H1 (cell line): ENCODE measurements at regions not wholly inside any gene's neighbourhood (a gene's known extent, or its start where the extent isn't known, plus 50 kb on each side); places are given as distances from the start of the nearest gene placed in this dataset.
A peak's percentile ranks its signal among the peaks of the same experiment; 100 is the strongest.

Experiments used
- CTCF ChIA-PET: fragments of 300-600 bp; sonication (Branson Sonifier 250); formaldehyde crosslinking; loops from one replicate; lab custom pipeline; 2021; ENCODE audit not compliant: partially characterized antibody; lab: Charles Lee
- POLR2A ChIA-PET: fragments of 300-600 bp; sonication (Branson Sonifier 250); formaldehyde crosslinking; loops from one replicate; lab custom pipeline; 2021; ENCODE audit warnings: inconsistent platforms; ENCODE audit not compliant: partially characterized antibody; lab: Charles Lee
- DNase-seq, 2 experiments: peaks; one replicate each; pipeline versions ENCODE4 v3.0.0 to v3.0.0-alpha.2; 2010 to 2022; ENCODE audit warnings: low spot score in 2 of 2, low read depth in 1 of 2, mixed read lengths in 1 of 2
- FAIRE-seq: peaks from 2 replicates; lab custom pipeline; 2011; peaks lifted over from hg19 to GRCh38; lab: Jason Lieb, UNC
- H2AFZ ChIP-seq: 2 replicates; pipeline ENCODE4 v1.8.1; 2012; ENCODE audit warnings: low read length, inconsistent platforms
- H2AK5ac ChIP-seq: 2 replicates; pipeline ENCODE4 v1.6.1; 2013; ENCODE audit warnings: low read depth, low read length
- H2BK120ac ChIP-seq: replicated peaks from 2 replicates; pipeline ENCODE3; 2013; ENCODE audit warnings: low read depth, low read length, inconsistent platforms
- H2BK12ac ChIP-seq: 2 replicates; pipeline ENCODE4 v1.6.1; 2013; ENCODE audit warnings: low read depth, low read length
- H2BK15ac ChIP-seq: 2 replicates; pipeline ENCODE4 v1.6.1; 2013; ENCODE audit warnings: low read length
- H2BK20ac ChIP-seq: 2 replicates; pipeline ENCODE4 v1.6.1; 2013; ENCODE audit warnings: low read length
- H2BK5ac ChIP-seq: 2 replicates; pipeline ENCODE4 v1.6.1; 2013; ENCODE audit warnings: low read depth, low read length
- H3K14ac ChIP-seq: 2 replicates; pipeline ENCODE4 v1.6.1; 2013; ENCODE audit warnings: inconsistent platforms; ENCODE audit not compliant: insufficient read length
- H3K18ac ChIP-seq: 2 replicates; pipeline ENCODE4 v1.6.1; 2013; ENCODE audit warnings: low read length; ENCODE audit errors: extremely low read depth
- H3K23ac ChIP-seq: 2 replicates; pipeline ENCODE4 v1.6.1; 2013; ENCODE audit warnings: inconsistent platforms; ENCODE audit not compliant: insufficient read length
- H3K23me2 ChIP-seq: 2 replicates; pipeline ENCODE4 v1.6.1; 2013; ENCODE audit warnings: low read depth, low read length
- H3K27ac ChIP-seq: 2 replicates; pipeline ENCODE4 v1.6.1; 2011; ENCODE audit warnings: low read depth, low read length, inconsistent platforms
- H3K27me3 ChIP-seq, 4 experiments: replicated peaks in 1 of 4; 1 replicate in 1 of 4; 2 replicates in 3 of 4; pipeline versions ENCODE4 v1.6.1 to v1.8.1; 2011 to 2013; ENCODE audit warnings: low read length in 3 of 4, mild to moderate bottlenecking in 3 of 4, inconsistent platforms in 2 of 4, mixed read lengths in 2 of 4, moderate library complexity in 1 of 4; ENCODE audit not compliant: control insufficient read depth in 3 of 4, insufficient read depth in 3 of 4; ENCODE audit errors: extremely low read depth in 1 of 4
- H3K36me3 ChIP-seq, 4 experiments: 2 replicates each; pipeline versions ENCODE4 v1.6.1 to v1.8.1; 2011 to 2013; ENCODE audit warnings: mild to moderate bottlenecking in 4 of 4, low read length in 3 of 4, moderate library complexity in 2 of 4, control low read depth in 1 of 4, inconsistent platforms in 1 of 4; ENCODE audit not compliant: insufficient read depth in 4 of 4, control insufficient read depth in 2 of 4
- H3K4ac ChIP-seq: replicated peaks from 2 replicates; pipeline ENCODE3; 2013; ENCODE audit warnings: low read length, low read depth, mixed read lengths, inconsistent platforms; ENCODE audit not compliant: insufficient read length
- H3K4me1 ChIP-seq, 4 experiments: replicated peaks in 1 of 4; 1 replicate in 1 of 4; 2 replicates in 3 of 4; pipeline versions ENCODE4 v1.6.1 to v1.8.1; 2011 to 2013; ENCODE audit warnings: low read length in 3 of 4, inconsistent platforms in 2 of 4, mixed read lengths in 1 of 4; ENCODE audit not compliant: insufficient read depth in 4 of 4, control insufficient read depth in 3 of 4
- H3K4me2 ChIP-seq, 2 experiments: 2 replicates each; pipeline versions ENCODE4 v1.6.1 to v1.8.1; 2011 to 2013; ENCODE audit warnings: low read depth in 2 of 2, low read length in 2 of 2, control low read depth in 1 of 2, inconsistent platforms in 1 of 2, mild to moderate bottlenecking in 1 of 2; ENCODE audit not compliant: insufficient read depth in 1 of 2
- H3K4me3 ChIP-seq, 4 experiments: fragments of 200-600, 300-600 bp in 1 of 4; sonication (generic), shearing (Covaris generic), sonication (Bioruptor Twin) in 1 of 4; 2 replicates each; pipeline versions ENCODE4 v1.5.1 to v1.8.1; 2011 to 2016; ENCODE audit warnings: low read length in 4 of 4, low read depth in 3 of 4, control low read depth in 2 of 4, inconsistent platforms in 2 of 4, mild to moderate bottlenecking in 2 of 4, mixed read lengths in 1 of 4, moderate library complexity in 1 of 4; ENCODE audit not compliant: insufficient read depth in 2 of 4; ENCODE audit errors: extremely low read depth in 1 of 4
- H3K56ac ChIP-seq: replicated peaks from 2 replicates; pipeline ENCODE3; 2013; ENCODE audit warnings: low read depth, mild to moderate bottlenecking, mixed read lengths, low read length, inconsistent platforms; ENCODE audit not compliant: insufficient read length
- H3K79me1 ChIP-seq: 2 replicates; pipeline ENCODE4 v1.6.1; 2013; ENCODE audit warnings: low read depth, low read length, control low read depth
- H3K79me2 ChIP-seq, 2 experiments: 2 replicates each; pipeline versions ENCODE4 v1.6.1 to v1.8.1; 2012 to 2013; ENCODE audit warnings: low read length in 2 of 2, mild to moderate bottlenecking in 2 of 2, inconsistent platforms in 1 of 2; ENCODE audit not compliant: insufficient read depth in 2 of 2, control insufficient read depth in 1 of 2
- H3K9ac ChIP-seq, 4 experiments: replicated peaks in 1 of 4; 1 replicate in 1 of 4; 2 replicates in 3 of 4; pipeline versions ENCODE4 v1.6.1 to v1.8.1; 2011 to 2013; ENCODE audit warnings: low read depth in 3 of 4, low read length in 3 of 4, control low read depth in 2 of 4, mild to moderate bottlenecking in 2 of 4, moderate library complexity in 2 of 4, inconsistent platforms in 1 of 4; ENCODE audit errors: extremely low read depth in 1 of 4
- H3K9me3 ChIP-seq, 2 experiments: 2 replicates each; pipeline versions ENCODE4 v1.6.1 to v1.8.1; 2012 to 2013; ENCODE audit warnings: mild to moderate bottlenecking in 2 of 2, moderate library complexity in 2 of 2, control low read depth in 1 of 2, inconsistent platforms in 1 of 2, low read depth in 1 of 2, low read length in 1 of 2, mixed read lengths in 1 of 2; ENCODE audit not compliant: insufficient read depth in 2 of 2
- H4K20me1 ChIP-seq, 2 experiments: replicated peaks in 1 of 2; 2 replicates each; pipeline versions ENCODE3 to v1.8.1; 2011 to 2013; ENCODE audit warnings: inconsistent platforms in 2 of 2, low read length in 2 of 2, mild to moderate bottlenecking in 1 of 2; ENCODE audit not compliant: insufficient read depth in 2 of 2, control insufficient read depth in 1 of 2
- H4K5ac ChIP-seq: 2 replicates; pipeline ENCODE4 v1.6.1; 2013; ENCODE audit warnings: low read length, low read depth, mixed read lengths, inconsistent platforms; ENCODE audit not compliant: insufficient read length
- H4K8ac ChIP-seq: 2 replicates; pipeline ENCODE4 v1.8.0; 2013; ENCODE audit warnings: mild to moderate bottlenecking, moderate library complexity, low read length, inconsistent platforms; ENCODE audit not compliant: insufficient read depth; ENCODE audit errors: extremely low read depth
- H4K91ac ChIP-seq: replicated peaks from 2 replicates; pipeline ENCODE3; 2013; ENCODE audit warnings: low read length, mixed read lengths, inconsistent platforms; ENCODE audit not compliant: insufficient read length
- CEBPB ChIP-seq: IDR thresholded peaks from 2 replicates; pipeline ENCODE4 v1.6.1; 2012; ENCODE audit warnings: low read depth, low read length
- CTCF ChIP-seq, 3 experiments: IDR thresholded peaks; 1 replicate in 2 of 3; 2 replicates in 1 of 3; pipeline versions ENCODE4 v1.5.1 to v1.6.1; 2011; ENCODE audit warnings: low read length in 3 of 3, mild to moderate bottlenecking in 3 of 3, inconsistent platforms in 2 of 3, low read depth in 1 of 3, moderate library complexity in 1 of 3; ENCODE audit not compliant: insufficient read depth in 1 of 3; ENCODE audit errors: control extremely low read depth in 1 of 3
- GABPA ChIP-seq: IDR thresholded peaks from 2 replicates; pipeline ENCODE4 v1.6.1; 2011; ENCODE audit warnings: mild to moderate bottlenecking, low read length, moderate library complexity, borderline replicate concordance; ENCODE audit not compliant: insufficient read depth
- MAFK ChIP-seq: IDR thresholded peaks from 2 replicates; pipeline ENCODE4 v1.6.1; 2012; ENCODE audit warnings: low read depth, mild to moderate bottlenecking, improper control_type of control experiment, low read length
- NANOG ChIP-seq: IDR thresholded peaks from 2 replicates; pipeline ENCODE4 v1.6.1; 2011; ENCODE audit warnings: low read length, low read depth, mild to moderate bottlenecking, inconsistent platforms; ENCODE audit not compliant: insufficient read depth, poor library complexity, severe bottlenecking
- POU5F1 ChIP-seq: IDR thresholded peaks from 2 replicates; pipeline ENCODE4 v1.6.1; 2011; ENCODE audit warnings: low read depth, mild to moderate bottlenecking, low read length, moderate library complexity
- RAD21 ChIP-seq, 2 experiments: IDR thresholded peaks in 1 of 2; conservative IDR thresholded peaks in 1 of 2; 2 replicates each; pipeline ENCODE4 v1.6.1; 2011; ENCODE audit warnings: low read depth in 2 of 2, low read length in 2 of 2, improper control_type of control experiment in 1 of 2, inconsistent platforms in 1 of 2, mild to moderate bottlenecking in 1 of 2, moderate library complexity in 1 of 2
- SP4 ChIP-seq: IDR thresholded peaks from 2 replicates; pipeline ENCODE4 v1.6.1; 2012; ENCODE audit warnings: low read length, inconsistent platforms
- SUZ12 ChIP-seq: fragments of 200-600 bp; sonication (generic); IDR thresholded peaks from 2 replicates; pipeline ENCODE4 v1.6.1; 2012; ENCODE audit warnings: mild to moderate bottlenecking, inconsistent platforms, low read length, moderate library complexity, mixed read lengths
- TAF7 ChIP-seq: optimal IDR thresholded peaks from 2 replicates; pipeline ENCODE3; 2011; ENCODE audit warnings: low read depth, mild to moderate bottlenecking, inconsistent platforms, low read length, moderate library complexity, borderline replicate concordance
- ZNF274 ChIP-seq: IDR thresholded peaks from 2 replicates; pipeline ENCODE4 v1.7.0; 2012; ENCODE audit warnings: low read length, borderline replicate concordance; ENCODE audit errors: extremely low read depth
- WGBS, 2 experiments: shearing (Covaris generic) in 1 of 2; methylation state at CpG; one replicate each; pipeline versions ENCODE4 v1.1.6 to v1.1.7; 2013 to 2015; ENCODE audit warnings: low lambda C conversion rate in 2 of 2, mixed read lengths in 2 of 2, inconsistent platforms in 1 of 2, low coverage in 1 of 2, missing lambda C conversion rate in 1 of 2; ENCODE audit not compliant: insufficient replicate concordance in 2 of 2, insufficient coverage in 1 of 2, insufficient read length in 1 of 2; ENCODE audit errors: extremely low coverage in 1 of 2, missing lambda C conversion rate in 1 of 2; 5-methylcytosine and 5-hydroxymethylcytosine counted together

- Histone ChIP-seq H2BK12ac (no peak overlapping the region; the same call in 1 of the 2 replicates), H2BK20ac (no peak overlapping the region), H3K9ac (no peak overlapping the region), H3K4me3 (no peak overlapping the region), H3K56ac (no peak overlapping the region), H3K23me2 (peaks cover 6% of the 10 kb centered on the region; the same call in 1 of the 2 replicates), H3K14ac (no peak overlapping the region), H3K4ac (no peak overlapping the region), H2AFZ (no peak overlapping the region), H2BK15ac (no peak overlapping the region), H3K4me1 (peaks cover 0 to 4% (median 2%) of the 10 kb centered on the region in 4 experiments; a peak in 2 of 7 replicates), H3K79me2 (no peaks in the 10 kb centered on the region), H3K27ac (no peak overlapping the region), H3K4me2 (no peak overlapping the region), H4K5ac (no peak overlapping the region), H4K8ac (no peak overlapping the region), H3K18ac (no peak overlapping the region), H4K91ac (no peak overlapping the region), H3K9me3 (0 out of 4 replicates have a peak, but pooled peaks cover 0 to 2% of the 10 kb centered on the region in 2 experiments), H3K23ac (no peak overlapping the region), H4K20me1 (no peaks in the 10 kb centered on the region), H3K36me3 (no peaks in the 10 kb centered on the region), H3K27me3 (no peaks in the 10 kb centered on the region), H2AK5ac (peak overlapping the region; percentile 11; the same call in 1 of the 2 replicates), H3K79me1 (no peaks in the 10 kb centered on the region), H2BK5ac (no peak overlapping the region), H2BK120ac (no peak overlapping the region)
- ChIA-PET POLR2A (no interaction called here), CTCF (no interaction called here)
- no peak for FAIRE-seq
- DNase-seq, result no peak
- WGBS, 2 experiments, result 89% methylated on average over 4 of the region's 4 CpGs; no CpG with 5 or more reads in 1 of the 2 experiments
- no peak for TF ChIP-seq NANOG
- no peak for TF ChIP-seq POU5F1
- no peak for TF ChIP-seq ZNF274
- TF ChIP-seq GABPA, result no peak
- no peak for TF ChIP-seq CEBPB
- TF ChIP-seq MAFK, result no peak
- no peak for TF ChIP-seq RAD21 (IDR thresholded peaks at IDR 0.05 in 1 of 2, conservative IDR thresholded peaks at IDR 0.05 in 1 of 2; ENCODE audit: low read depth in 2 of 2, low read length in 2 of 2)
- no peak for TF ChIP-seq CTCF (IDR thresholded peaks at IDR 0.05; ENCODE audit: control extremely low read depth in 1 of 3, insufficient read depth in 1 of 3, low read depth in 1 of 3, low read length in 3 of 3)
- TF ChIP-seq SUZ12, result no peak
- TF ChIP-seq TAF7, result no peak
- no peak for TF ChIP-seq SP4
These were observed 329.2 kb downstream of the OSTF1 start for GRCh38 chr9:75417471-75417870.
